CD4-positive, alpha-beta T cell treated with Interleukin-10 for 1 hour (primary cell): ENCODE measurements at regions not wholly inside any gene's neighbourhood (a gene's known extent, or its start where the extent isn't known, plus 50 kb on each side); places are given as distances from the start of the nearest gene placed in this dataset.

Source experiments
- DNase-seq: peaks from one replicate; pipeline ENCODE4 v3.0.0-alpha.2; 2020

GRCh38 chr10:123502983-123503382 lies 163.2 kb upstream of the GPR26 start:
- DNase-seq, result no peak

- no peak for DNase-seq
These were observed 159.7 kb upstream of the GPR26 start for GRCh38 chr10:123506455-123506854.

GRCh38 chr10:123507298-123507697 lies 158.9 kb upstream of the GPR26 start:
- DNase-seq, result no peak

GRCh38 chr10:123509338-123509737 lies 156.8 kb upstream of the GPR26 start:
- DNase-seq, result no peak

- no peak for DNase-seq
These were observed 153.0 kb upstream of the GPR26 start for GRCh38 chr10:123512901-123513775.

- DNase-seq, result no peak
These were observed 152.3 kb upstream of the GPR26 start for GRCh38 chr10:123513870-123514269.

- no peak for DNase-seq
These were observed 151.2 kb upstream of the GPR26 start for GRCh38 chr10:123514996-123515395.

- DNase-seq, result no peak
These were observed 150.5 kb upstream of the GPR26 start for GRCh38 chr10:123515661-123516060.

- no peak for DNase-seq
These were observed 149.9 kb upstream of the GPR26 start for GRCh38 chr10:123516291-123516690.

GRCh38 chr10:123517426-123517825 lies 148.7 kb upstream of the GPR26 start:
- no peak for DNase-seq

- no peak for DNase-seq
These were observed 148.3 kb upstream of the GPR26 start for GRCh38 chr10:123517901-123518300.

GRCh38 chr10:123518765-123519164 lies 147.4 kb upstream of the GPR26 start:
- no peak for DNase-seq

GRCh38 chr10:123519861-123520260 lies 146.3 kb upstream of the GPR26 start:
- DNase-seq, result no peak

- no peak for DNase-seq
These were observed 145.1 kb upstream of the GPR26 start for GRCh38 chr10:123521076-123521475.

GRCh38 chr10:123521556-123521955 lies 144.6 kb upstream of the GPR26 start:
- DNase-seq, result no peak

GRCh38 chr10:123522702-123523312 lies 143.3 kb upstream of the GPR26 start:
- DNase-seq, result no peak

- DNase-seq, result no peak
These were observed 142.3 kb upstream of the GPR26 start for GRCh38 chr10:123523833-123524232.

- no peak for DNase-seq
These were observed 139.6 kb upstream of the GPR26 start for GRCh38 chr10:123526356-123527064.

GRCh38 chr10:123527151-123527550 lies 139.0 kb upstream of the GPR26 start:
- DNase-seq, result no peak

- no peak for DNase-seq
These were observed 136.9 kb upstream of the GPR26 start for GRCh38 chr10:123529146-123529760.

- DNase-seq, result no peak
These were observed 135.8 kb upstream of the GPR26 start for GRCh38 chr10:123530166-123530870.

GRCh38 chr10:123535386-123535785 lies 130.8 kb upstream of the GPR26 start:
- no peak for DNase-seq
